NT2/D1 (cell line): ENCODE measurements at regions not wholly inside any gene's neighbourhood (a gene's known extent, or its start where the extent isn't known, plus 50 kb on each side); places are given as distances from the start of the nearest gene placed in this dataset.
"Not testable (repeated sequence)": the region's sequence is repeated elsewhere in the genome, so short reads cannot be mapped to it uniquely, and the experiment has no call there.

Experiments
- DNase-seq: peaks from one replicate; pipeline ENCODE4 v3.0.0-alpha.2; 2011; ENCODE audit warnings: low read depth, low spot score
- H3K27me3 ChIP-seq: 2 replicates; pipeline ENCODE4 v1.6.0; 2011; ENCODE audit warnings: mild to moderate bottlenecking; ENCODE audit not compliant: insufficient read length, insufficient read depth
- H3K36me3 ChIP-seq: 2 replicates; pipeline ENCODE4 v1.6.1; 2011; ENCODE audit warnings: mild to moderate bottlenecking, low read length, mixed read lengths; ENCODE audit not compliant: insufficient read depth, insufficient read length
- H3K4me1 ChIP-seq: 2 replicates; pipeline ENCODE4 v1.5.1; 2011; ENCODE audit not compliant: insufficient read depth, insufficient read length
- H3K4me3 ChIP-seq: 2 replicates; pipeline ENCODE4 v1.5.1; 2011; ENCODE audit warnings: low read depth; ENCODE audit not compliant: insufficient read length
- H3K9ac ChIP-seq: 2 replicates; pipeline ENCODE4 v1.6.0; 2011; ENCODE audit warnings: low read depth; ENCODE audit not compliant: insufficient read length
- H3K9me3 ChIP-seq: 2 replicates; pipeline ENCODE4 v1.5.1; 2011; ENCODE audit warnings: mild to moderate bottlenecking, low read length; ENCODE audit not compliant: insufficient read depth
- SUZ12 ChIP-seq: IDR thresholded peaks from 2 replicates; pipeline ENCODE4 v1.6.1; 2011; ENCODE audit not compliant: insufficient read length, insufficient read depth; ENCODE audit errors: extremely low read depth
- YY1 ChIP-seq: IDR thresholded peaks from 2 replicates; pipeline ENCODE4 v1.6.1; 2011; ENCODE audit not compliant: insufficient read length, insufficient read depth
- ZNF274 ChIP-seq: IDR thresholded peaks from 2 replicates; pipeline ENCODE4 v1.6.1; 2011; ENCODE audit warnings: mild to moderate bottlenecking, low read depth, low read length

- H3K27me3 ChIP-seq: no peaks in the 10 kb centered on the region
- H3K9me3 ChIP-seq: no peaks in the 10 kb centered on the region
- DNase-seq: no peak
- H3K4me1 ChIP-seq: no peaks in the 10 kb centered on the region
- TF ChIP-seq SUZ12 (no peak), ZNF274 (no peak), YY1 (no peak)
- no peak overlapping the region for H3K9ac ChIP-seq
- H3K4me3 ChIP-seq: no peak overlapping the region
- no peaks in the 10 kb centered on the region for H3K36me3 ChIP-seq
These were observed 79.8 kb upstream of the DIO2 start for GRCh38 chr14:80291101-80291500.

GRCh38 chr14:80286744-80287143 is 75.4 kb upstream of the DIO2 start:
- not testable (repeated sequence) for H3K4me1 ChIP-seq, H3K9me3 ChIP-seq, H3K9ac ChIP-seq, H3K4me3 ChIP-seq, H3K27me3 ChIP-seq, H3K36me3 ChIP-seq, DNase-seq

DNA sequence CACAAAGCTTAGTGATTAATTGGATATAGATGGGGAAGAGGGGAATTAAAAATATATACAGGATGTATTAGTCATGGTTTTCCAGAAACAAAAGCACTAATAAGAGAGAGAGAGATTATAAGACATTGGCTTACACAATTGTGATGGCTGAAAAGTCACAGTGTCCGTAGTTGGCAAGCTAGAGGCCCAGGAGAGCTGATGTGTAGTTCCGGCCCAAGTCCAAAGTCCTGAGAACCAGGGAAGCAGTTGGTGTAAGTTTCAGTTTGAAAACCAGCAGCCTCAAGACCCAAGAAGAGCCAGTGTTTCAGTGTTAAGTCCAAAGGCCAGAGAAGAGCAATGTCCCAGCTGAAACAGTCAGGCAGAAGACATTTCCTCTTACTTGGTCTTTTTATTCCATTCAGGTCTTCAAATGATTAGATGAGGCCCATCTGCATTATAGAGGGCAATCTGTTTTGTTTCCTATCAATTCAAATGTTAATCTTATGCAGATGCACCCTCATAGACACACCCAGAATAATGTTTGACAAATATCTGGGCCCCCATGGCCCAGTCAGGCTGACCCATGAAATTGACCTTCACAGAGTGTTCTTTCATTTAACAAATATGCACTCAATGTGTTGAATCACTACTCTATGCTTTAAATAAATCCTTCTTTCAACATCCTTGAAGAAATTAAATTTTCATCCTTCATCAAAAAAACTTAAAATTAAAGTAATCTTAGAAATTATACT is 67.2 kb upstream of the DIO2 start:
- H3K9ac ChIP-seq: no peak overlapping the region
- DNase-seq: no peak
- H3K4me1 ChIP-seq: no peaks in the 10 kb centered on the region
- no peak for TF ChIP-seq SUZ12
- TF ChIP-seq YY1: no peak
- TF ChIP-seq ZNF274: no peak
- no peaks in the 10 kb centered on the region for H3K9me3 ChIP-seq
- no peak overlapping the region for H3K4me3 ChIP-seq
- no peaks in the 10 kb centered on the region for H3K27me3 ChIP-seq
- no peaks in the 10 kb centered on the region for H3K36me3 ChIP-seq

GRCh38 chr14:80275208-80275850 is 64.0 kb upstream of the DIO2 start:
- Histone ChIP-seq H3K9me3 (no peaks in the 10 kb centered on the region), H3K36me3 (no peaks in the 10 kb centered on the region), H3K4me3 (no peak overlapping the region), H3K4me1 (no peaks in the 10 kb centered on the region), H3K9ac (no peak overlapping the region), H3K27me3 (no peaks in the 10 kb centered on the region)
- TF ChIP-seq ZNF274: no peak
- no peak for TF ChIP-seq SUZ12
- no peak for TF ChIP-seq YY1
- DNase-seq: no peak

DNA sequence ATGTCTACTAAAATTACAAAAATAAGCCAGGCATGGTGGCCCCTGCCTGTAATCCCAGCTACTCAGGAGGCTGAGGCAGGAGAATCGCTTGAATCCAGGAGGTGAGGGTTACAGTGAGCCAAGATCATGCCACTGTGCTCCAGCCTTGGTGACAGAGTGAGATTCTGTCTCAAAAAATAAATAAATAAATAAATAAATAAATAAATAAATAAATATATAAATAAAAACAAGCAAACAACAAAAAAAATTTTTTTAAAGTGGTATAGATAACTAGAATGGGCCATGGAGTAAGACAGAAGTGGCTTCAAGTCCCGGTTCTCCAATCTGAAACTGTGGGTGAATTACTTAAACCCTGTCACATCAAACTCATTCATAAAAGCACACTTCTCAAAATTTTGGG is 63.0 kb upstream of the DIO2 start:
- H3K9me3 ChIP-seq, H3K9ac ChIP-seq, H3K4me3 ChIP-seq, H3K4me1 ChIP-seq, DNase-seq, H3K36me3 ChIP-seq, H3K27me3 ChIP-seq: not testable (repeated sequence)

GRCh38 chr14:80271389-80271788 is 60.1 kb upstream of the DIO2 start:
- H3K36me3 ChIP-seq: no peaks in the 10 kb centered on the region
- no peaks in the 10 kb centered on the region for H3K9me3 ChIP-seq
- H3K9ac ChIP-seq: no peak overlapping the region
- TF ChIP-seq ZNF274: no peak
- no peak for TF ChIP-seq YY1
- TF ChIP-seq SUZ12: no peak
- no peak for DNase-seq
- no peaks in the 10 kb centered on the region for H3K4me1 ChIP-seq
- no peaks in the 10 kb centered on the region for H3K27me3 ChIP-seq
- no peak overlapping the region for H3K4me3 ChIP-seq

- Histone ChIP-seq H3K36me3 (no peaks in the 10 kb centered on the region), H3K4me1 (no peaks in the 10 kb centered on the region), H3K27me3 (no peaks in the 10 kb centered on the region), H3K9me3 (no peaks in the 10 kb centered on the region), H3K9ac (no peak overlapping the region), H3K4me3 (no peak overlapping the region)
- TF ChIP-seq SUZ12 (no peak), YY1 (no peak), ZNF274 (no peak)
- no peak for DNase-seq
These were observed 58.1 kb upstream of the DIO2 start for GRCh38 chr14:80269353-80269925.
